SU-DHL-6 (cell line): ENCODE measurements at regions not wholly inside any gene's neighbourhood (a gene's known extent, or its start where the extent isn't known, plus 50 kb on each side); places are given as distances from the start of the nearest gene placed in this dataset.

Source experiments
- CTCF ChIP-seq: fragments of 200-600 bp; sonication (generic); IDR thresholded peaks from one replicate; pipeline ENCODE4 v1.5.1; 2017; ENCODE audit warnings: antibody characterized with exemption, mild to moderate bottlenecking, low read length, moderate library complexity; ENCODE audit not compliant: insufficient read depth, poor library complexity, severe bottlenecking
- EZH2phosphoT487 ChIP-seq: fragments of 200-600 bp; sonication (generic), shearing (Covaris generic); conservative IDR thresholded peaks from 2 replicates; pipeline ENCODE4 v1.6.1; 2018; ENCODE audit warnings: mild to moderate bottlenecking, antibody characterized with exemption, low read length, moderate library complexity, mixed read lengths

GRCh38 chr1:55893155-55893554 lies 678.0 kb upstream of the USP24 start:
- no peak for TF ChIP-seq EZH2phosphoT487
- peak; percentile 17 for TF ChIP-seq CTCF
